Panc1 (cell line): ENCODE measurements at regions not wholly inside any gene's neighbourhood (a gene's known extent, or its start where the extent isn't known, plus 50 kb on each side); places are given as distances from the start of the nearest gene placed in this dataset.
"Not testable (repeated sequence)": the region's sequence is repeated elsewhere in the genome, so short reads cannot be mapped to it uniquely, and the experiment has no call there.

Experiments
- CTCF ChIP-seq: fragments of 450-650 bp; IDR thresholded peaks from 2 replicates; pipeline ENCODE4 v1.5.1; 2017; ENCODE audit warnings: mild to moderate bottlenecking
- POLR2AphosphoS5 ChIP-seq: IDR thresholded peaks from 2 replicates; pipeline ENCODE4 v1.6.1; 2012; ENCODE audit warnings: mild to moderate bottlenecking, low read depth, low read length, moderate library complexity
- REST ChIP-seq, 2 experiments: IDR thresholded peaks; 2 replicates each; pipeline ENCODE4 v1.6.1; 2011 to 2012; ENCODE audit warnings: low read depth in 2 of 2, control low read depth in 1 of 2, low read length in 1 of 2, mild to moderate bottlenecking in 1 of 2, moderate library complexity in 1 of 2; ENCODE audit not compliant: insufficient read depth in 1 of 2
- SIN3A ChIP-seq: IDR thresholded peaks from 2 replicates; pipeline ENCODE4 v1.6.1; 2012; ENCODE audit warnings: low read depth, mild to moderate bottlenecking, low read length, moderate library complexity, borderline replicate concordance; ENCODE audit not compliant: insufficient read depth
- TCF7L2 ChIP-seq: IDR thresholded peaks from 2 replicates; pipeline ENCODE4 v1.6.1; 2011; ENCODE audit warnings: mild to moderate bottlenecking, low read depth, low read length, inconsistent platforms

- not testable (repeated sequence) for TF ChIP-seq TCF7L2; CTCF; POLR2AphosphoS5; SIN3A; REST (IDR thresholded peaks at IDR 0.05; ENCODE audit: insufficient read depth in 1 of 2, low read depth in 2 of 2, low read length in 1 of 2)
Measured at GRCh38 chr1:238326479-238326878, 435.8 kb upstream of the ZP4 start.
